ENCODE measurements at regions not wholly inside any gene's neighbourhood (a gene's known extent, or its start where the extent isn't known, plus 50 kb on each side); places are given as distances from the start of the nearest gene placed in this dataset.

DNA sequence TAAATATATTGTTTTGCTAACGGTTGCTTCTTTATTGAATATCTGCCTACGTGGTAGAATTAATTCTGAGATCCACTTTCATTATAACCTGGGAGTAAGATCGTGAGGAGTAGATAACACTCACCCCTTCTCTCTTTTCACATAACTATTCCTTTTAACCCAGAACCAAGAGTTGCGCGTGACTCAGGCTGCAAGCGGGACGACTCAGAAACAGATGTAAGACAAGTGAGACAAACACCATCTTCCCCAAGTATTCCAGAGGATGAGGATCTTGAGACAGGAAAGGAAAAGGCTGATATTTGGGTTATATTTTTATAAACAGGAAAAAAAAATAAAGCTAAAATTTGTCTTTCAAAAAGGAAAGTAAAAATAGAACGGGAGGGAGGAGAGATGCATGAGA lies 318.8 kb upstream of the NOCT start:
- TF ChIP-seq, protein P1, sequence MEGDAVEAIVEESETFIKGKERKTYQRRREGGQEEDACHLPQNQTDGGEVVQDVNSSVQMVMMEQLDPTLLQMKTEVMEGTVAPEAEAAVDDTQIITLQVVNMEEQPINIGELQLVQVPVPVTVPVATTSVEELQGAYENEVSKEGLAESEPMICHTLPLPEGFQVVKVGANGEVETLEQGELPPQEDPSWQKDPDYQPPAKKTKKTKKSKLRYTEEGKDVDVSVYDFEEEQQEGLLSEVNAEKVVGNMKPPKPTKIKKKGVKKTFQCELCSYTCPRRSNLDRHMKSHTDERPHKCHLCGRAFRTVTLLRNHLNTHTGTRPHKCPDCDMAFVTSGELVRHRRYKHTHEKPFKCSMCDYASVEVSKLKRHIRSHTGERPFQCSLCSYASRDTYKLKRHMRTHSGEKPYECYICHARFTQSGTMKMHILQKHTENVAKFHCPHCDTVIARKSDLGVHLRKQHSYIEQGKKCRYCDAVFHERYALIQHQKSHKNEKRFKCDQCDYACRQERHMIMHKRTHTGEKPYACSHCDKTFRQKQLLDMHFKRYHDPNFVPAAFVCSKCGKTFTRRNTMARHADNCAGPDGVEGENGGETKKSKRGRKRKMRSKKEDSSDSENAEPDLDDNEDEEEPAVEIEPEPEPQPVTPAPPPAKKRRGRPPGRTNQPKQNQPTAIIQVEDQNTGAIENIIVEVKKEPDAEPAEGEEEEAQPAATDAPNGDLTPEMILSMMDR (IDR thresholded peaks at IDR 0.05): no peak
- Mint-ChIP-seq H3K36me3 (no peaks in the 10 kb centered on the region), H3K4me3 (no peak overlapping the region), H3K4me1 (no peaks in the 10 kb centered on the region), H3K9me3 (no peaks in the 10 kb centered on the region), H3K27me3 (ENCODE audit: low read depth in 3 of 3) (peaks cover 0 to 3% (median 0%) of the 10 kb centered on the region in 3 donors), H3K27ac (no peak overlapping the region)
- no peak overlapping the region for H3K4me3 ChIP-seq (replicated peaks in 1 of 3; ENCODE audit: low read depth in 2 of 3, low read length in 3 of 3)
- WGBS (ENCODE audit: insufficient coverage): no CpG with 5 or more reads among the region's 8 CpGs
- H3K27ac ChIP-seq (ENCODE audit: low read depth in 1 of 2, low read length in 2 of 2): no peak overlapping the region
- H3K4me1 ChIP-seq (ENCODE audit: control insufficient read depth in 1 of 2, insufficient read depth in 2 of 2, low read length in 2 of 2): no peaks in the 10 kb centered on the region
- intact Hi-C loops (cut with micrococcal nuclease): no loop called here
- H3K79me2 ChIP-seq (ENCODE audit: insufficient read depth, low read length): no peaks in the 10 kb centered on the region
- H3K9ac ChIP-seq (ENCODE audit: insufficient read depth, low read length, poor library complexity, severe bottlenecking): no peak overlapping the region
- H4K20me1 ChIP-seq (ENCODE audit: insufficient read depth, low read length): no peaks in the 10 kb centered on the region
- no peak for DNase-seq
- H3K27me3 ChIP-seq (ENCODE audit: control insufficient read depth in 2 of 2, insufficient read depth in 2 of 2, low read length in 2 of 2): no peaks in the 10 kb centered on the region
- H3K4me2 ChIP-seq (replicated peaks; ENCODE audit: extremely low read depth, low read length, poor library complexity, severe bottlenecking): no peak overlapping the region
- no peaks in the 10 kb centered on the region for H3K9me3 ChIP-seq (replicated peaks in 1 of 2; ENCODE audit: control insufficient read depth in 1 of 2, insufficient read depth in 1 of 2, low read length in 2 of 2)
- H2AFZ ChIP-seq (ENCODE audit: insufficient read depth, low read depth, low read length, poor library complexity, severe bottlenecking): no peak overlapping the region
- no peaks in the 10 kb centered on the region for H3K36me3 ChIP-seq (replicated peaks in 1 of 2; ENCODE audit: control insufficient read depth in 1 of 2, insufficient read depth in 2 of 2, low read length in 2 of 2)

DNA sequence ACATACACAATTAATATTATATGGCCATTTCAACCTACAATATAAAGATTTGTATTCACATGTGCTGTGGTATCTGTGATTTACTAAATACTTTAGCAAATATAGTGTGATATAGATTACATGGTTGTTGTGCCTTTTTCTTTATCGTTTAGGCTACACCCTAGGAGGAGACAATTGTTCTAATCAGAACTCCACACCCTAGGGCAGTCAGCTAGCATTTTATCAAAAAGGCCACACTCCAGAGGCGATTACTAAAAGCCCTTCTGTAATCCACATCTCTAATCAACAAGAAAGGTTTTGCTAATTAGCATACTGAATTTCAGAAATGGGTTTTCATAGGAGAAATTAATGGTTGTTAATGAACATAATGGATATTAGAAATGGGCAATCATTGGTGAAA lies 319.5 kb upstream of the NOCT start:
- Histone ChIP-seq H3K9me3 (replicated peaks in 1 of 2; ENCODE audit: control insufficient read depth in 1 of 2, insufficient read depth in 1 of 2, low read length in 2 of 2) (no peaks in the 10 kb centered on the region), H3K36me3 (replicated peaks in 1 of 2; ENCODE audit: control insufficient read depth in 1 of 2, insufficient read depth in 2 of 2, low read length in 2 of 2) (no peaks in the 10 kb centered on the region), H3K4me2 (replicated peaks; ENCODE audit: extremely low read depth, low read length, poor library complexity, severe bottlenecking) (no peak overlapping the region), H3K79me2 (ENCODE audit: insufficient read depth, low read length) (no peaks in the 10 kb centered on the region), H4K20me1 (ENCODE audit: insufficient read depth, low read length) (no peaks in the 10 kb centered on the region), H3K4me1 (ENCODE audit: control insufficient read depth in 1 of 2, insufficient read depth in 2 of 2, low read length in 2 of 2) (no peaks in the 10 kb centered on the region), H3K4me3 (replicated peaks in 1 of 3; ENCODE audit: low read depth in 2 of 3, low read length in 3 of 3) (no peak overlapping the region), H2AFZ (ENCODE audit: insufficient read depth, low read depth, low read length, poor library complexity, severe bottlenecking) (no peak overlapping the region), H3K27ac (ENCODE audit: low read depth in 1 of 2, low read length in 2 of 2) (no peak overlapping the region), H3K9ac (ENCODE audit: insufficient read depth, low read length, poor library complexity, severe bottlenecking) (no peak overlapping the region), H3K27me3 (ENCODE audit: control insufficient read depth in 2 of 2, insufficient read depth in 2 of 2, low read length in 2 of 2) (no peaks in the 10 kb centered on the region)
- intact Hi-C loops (cut with micrococcal nuclease): no loop called here
- no CpG with 5 or more reads among the region's 2 CpGs for WGBS (ENCODE audit: insufficient coverage)
- Mint-ChIP-seq H3K27ac (no peak overlapping the region), H3K4me1 (no peaks in the 10 kb centered on the region), H3K27me3 (ENCODE audit: low read depth in 3 of 3) (peaks cover 0 to 3% (median 0%) of the 10 kb centered on the region in 3 donors), H3K36me3 (no peaks in the 10 kb centered on the region), H3K9me3 (no peaks in the 10 kb centered on the region), H3K4me3 (no peak overlapping the region)
- TF ChIP-seq, protein P1 (IDR thresholded peaks at IDR 0.05): no peak
- DNase-seq: no peak

Data from CD14-positive monocyte (primary cell).